ENCODE measurements at regions not wholly inside any gene's neighbourhood (a gene's known extent, or its start where the extent isn't known, plus 50 kb on each side); places are given as distances from the start of the nearest gene placed in this dataset.
A peak's percentile ranks its signal among the peaks of the same experiment; 100 is the strongest.
"Not testable (repeated sequence)": the region's sequence is repeated elsewhere in the genome, so short reads cannot be mapped to it uniquely, and the experiment has no call there.

DNA sequence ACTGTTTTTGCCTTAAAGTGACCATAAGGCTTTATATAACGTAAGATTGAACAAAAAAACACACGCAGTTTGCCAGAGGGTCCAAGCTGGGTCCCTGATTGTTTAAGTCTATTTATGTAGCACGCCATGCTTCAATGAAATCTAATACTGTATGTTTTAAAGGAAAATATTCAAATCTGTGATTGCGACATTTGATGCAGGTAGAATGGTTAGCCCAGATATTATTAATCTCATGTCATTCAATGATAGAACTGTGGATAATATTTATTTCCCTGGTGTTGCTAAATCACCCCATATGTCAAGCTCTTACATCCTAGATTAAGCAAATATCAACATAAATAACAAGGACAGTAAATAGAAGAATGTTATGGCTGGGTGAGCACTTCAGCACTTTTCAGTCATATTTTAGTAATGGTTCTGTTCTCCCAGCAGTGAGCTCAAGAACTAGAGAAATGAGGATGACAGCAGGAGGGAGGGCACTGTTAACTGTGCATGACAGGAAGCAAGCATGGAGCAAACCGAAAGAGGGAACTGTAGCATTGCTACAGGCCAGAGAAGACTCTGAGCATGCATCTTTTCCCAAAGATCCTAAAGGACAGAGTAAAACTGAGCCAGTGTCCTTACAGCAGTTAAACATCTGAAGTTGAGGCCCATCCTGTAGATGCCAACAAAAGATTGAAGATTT, 465.7 kb upstream of the MGAT4C start:
- no peak for DNase-seq

DNA sequence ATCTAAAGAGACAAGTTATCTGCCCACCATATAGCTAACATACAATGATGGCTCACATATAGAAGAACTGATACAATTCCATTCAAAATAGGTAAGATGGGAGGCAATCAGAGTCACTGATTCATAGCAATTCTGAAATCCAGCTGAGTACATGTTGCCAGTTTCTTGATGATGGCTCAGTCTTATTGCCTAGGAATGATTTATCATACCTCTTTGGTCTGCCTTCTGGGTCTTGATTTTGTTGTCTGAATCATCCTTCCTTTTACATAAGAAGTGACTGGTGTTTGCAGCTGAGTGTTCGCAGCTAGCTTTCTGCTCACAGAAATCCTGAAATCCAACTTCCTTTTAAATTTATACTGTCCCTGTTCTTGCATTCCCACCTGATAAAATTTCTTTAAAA, 463.2 kb upstream of the MGAT4C start:
- no peak for DNase-seq

DNA sequence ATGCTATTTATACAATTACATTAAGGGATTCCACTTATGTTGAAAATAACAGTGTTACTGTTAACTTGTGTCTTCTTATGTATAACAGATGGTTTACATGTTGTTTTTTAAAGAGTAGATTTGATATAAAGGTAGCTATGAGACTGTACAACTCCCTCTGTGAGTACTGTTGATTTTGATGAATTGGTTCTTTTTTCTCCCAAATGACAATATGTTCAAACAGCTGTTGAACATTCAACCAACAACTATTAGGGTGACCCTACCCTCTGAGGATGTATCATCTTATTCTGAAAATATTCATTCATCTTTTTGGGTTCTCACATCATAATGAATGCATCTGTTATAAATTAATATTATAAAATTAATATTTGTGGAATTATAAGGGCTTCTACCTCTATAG, 456.9 kb upstream of the MGAT4C start:
- DNase-seq: no peak

DNA sequence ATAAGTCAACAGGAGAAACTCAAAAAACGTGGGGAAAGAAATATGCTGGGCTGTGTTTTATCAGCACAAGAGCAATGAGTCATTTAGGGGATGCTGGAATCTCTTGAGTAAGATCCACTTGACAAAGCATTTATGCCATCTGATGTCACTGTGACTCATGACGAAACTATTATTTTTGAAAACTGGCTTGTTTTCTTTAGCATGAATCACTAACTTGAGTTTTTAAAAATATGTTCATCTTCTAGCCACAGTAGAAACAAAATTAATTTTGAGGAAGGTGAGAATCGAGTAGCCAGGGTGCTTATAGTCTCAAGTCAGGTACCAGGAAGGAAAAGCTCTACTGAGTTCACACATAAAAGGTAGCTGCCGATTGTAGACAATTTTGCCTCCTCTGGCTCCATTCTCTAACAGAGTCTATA, 456.2 kb upstream of the MGAT4C start:
- peak; percentile 36 for DNase-seq

DNA sequence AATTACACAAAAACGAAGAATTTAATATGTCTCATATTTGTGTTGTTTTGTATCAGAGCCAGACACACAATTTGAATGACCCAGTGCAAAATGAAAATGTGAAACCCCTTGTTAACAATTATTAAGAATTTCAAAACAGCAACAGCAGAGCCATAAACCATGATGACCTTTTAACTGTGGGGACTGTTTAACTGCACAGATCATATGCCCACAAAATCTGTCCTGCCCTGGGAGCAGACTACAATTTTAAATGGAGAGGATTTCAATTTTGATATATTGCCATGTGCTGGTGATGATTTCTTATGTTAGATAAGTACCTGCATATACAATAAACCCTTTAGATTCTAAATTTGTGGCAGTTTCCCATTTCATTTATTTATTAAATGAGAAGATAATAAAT, 455.5 kb upstream of the MGAT4C start:
- no peak for DNase-seq

DNA sequence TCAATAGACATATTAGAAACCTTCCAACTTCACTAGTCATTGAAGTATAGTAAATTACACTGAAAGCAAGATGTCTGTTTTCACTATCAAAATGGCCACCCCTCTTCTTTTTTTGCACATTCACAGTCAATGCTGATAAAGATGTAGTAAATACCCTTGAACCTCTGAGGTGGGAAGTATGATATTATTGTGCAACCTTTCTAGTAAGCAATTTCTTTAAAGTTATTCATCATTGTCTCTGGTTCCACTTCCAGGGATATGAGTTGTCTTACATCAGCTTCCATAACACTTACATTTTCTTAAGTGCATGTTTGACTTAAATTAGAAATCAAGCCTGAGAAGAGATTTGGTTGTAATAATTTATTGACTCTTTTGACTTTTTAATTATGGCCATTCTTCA, 453.9 kb upstream of the MGAT4C start:
- DNase-seq: no peak

DNA sequence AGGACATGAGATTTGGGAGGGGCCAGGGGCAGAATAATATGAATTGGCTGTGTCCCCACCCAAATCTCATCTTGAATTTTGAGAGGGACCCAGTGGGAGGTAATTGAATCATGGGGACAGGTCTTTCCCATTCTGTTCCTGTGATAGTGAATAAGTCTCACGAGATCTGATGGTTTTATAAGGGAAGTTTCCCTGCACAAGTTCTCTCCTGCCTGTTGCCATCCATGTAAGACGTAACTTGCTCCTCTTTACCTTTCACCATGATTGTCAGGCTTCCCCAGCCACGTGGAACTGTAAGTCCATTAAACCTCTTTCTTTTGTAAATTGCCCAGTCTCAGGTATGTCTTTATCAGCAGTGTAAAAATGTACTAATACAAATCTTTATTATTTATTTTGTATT, 452.8 kb upstream of the MGAT4C start:
- not testable (repeated sequence) for DNase-seq

DNA sequence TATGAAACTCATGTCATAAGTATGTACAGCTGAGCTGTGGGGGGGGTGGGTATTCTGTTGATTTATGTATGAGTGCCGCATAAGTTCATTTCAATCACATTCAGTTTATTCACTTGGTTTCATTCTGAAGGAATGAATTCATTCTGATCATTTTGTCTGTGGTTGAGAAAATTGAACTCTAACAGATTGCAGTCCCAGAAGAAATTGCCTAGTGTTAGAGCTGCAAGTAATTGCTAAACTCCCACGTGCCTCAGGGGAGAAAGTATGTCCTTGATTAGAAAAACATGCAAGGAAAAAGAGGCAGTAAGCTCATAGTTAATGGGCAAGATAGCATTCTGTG, 442.4 kb upstream of the MGAT4C start:
- DNase-seq: no peak

DNA sequence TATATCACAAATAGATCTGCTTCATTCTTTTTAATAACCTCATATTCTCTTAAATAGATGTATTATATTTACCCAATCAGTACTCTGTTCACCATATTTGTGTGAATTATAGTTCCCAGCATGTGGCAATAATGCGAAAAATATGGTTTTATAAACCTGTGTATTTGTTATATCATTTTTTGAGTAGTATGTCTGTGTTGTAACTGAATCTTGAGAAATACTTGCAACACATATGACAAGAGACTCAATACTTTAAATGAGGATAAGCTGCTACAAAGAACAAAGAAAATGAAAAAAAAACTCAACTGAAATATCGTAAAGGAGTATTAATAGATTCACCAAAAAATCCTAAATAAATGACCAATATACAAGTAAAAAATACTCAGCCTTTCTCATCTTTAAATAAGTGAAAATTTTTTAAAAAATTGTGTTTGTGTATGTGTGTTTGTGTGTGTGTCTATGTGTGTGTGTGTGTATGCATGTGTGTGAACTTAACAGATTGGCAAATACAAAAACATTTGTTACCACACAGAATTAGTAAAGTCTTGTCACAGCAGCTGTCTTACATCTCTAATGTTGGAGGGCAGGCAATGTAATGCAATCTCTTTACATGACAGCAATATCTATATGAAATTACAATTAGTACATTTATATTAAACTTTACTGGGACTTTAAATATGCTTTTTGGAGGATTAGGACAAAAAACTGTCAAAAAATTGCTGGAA, 441.9 kb upstream of the MGAT4C start:
- DNase-seq: no peak

DNA sequence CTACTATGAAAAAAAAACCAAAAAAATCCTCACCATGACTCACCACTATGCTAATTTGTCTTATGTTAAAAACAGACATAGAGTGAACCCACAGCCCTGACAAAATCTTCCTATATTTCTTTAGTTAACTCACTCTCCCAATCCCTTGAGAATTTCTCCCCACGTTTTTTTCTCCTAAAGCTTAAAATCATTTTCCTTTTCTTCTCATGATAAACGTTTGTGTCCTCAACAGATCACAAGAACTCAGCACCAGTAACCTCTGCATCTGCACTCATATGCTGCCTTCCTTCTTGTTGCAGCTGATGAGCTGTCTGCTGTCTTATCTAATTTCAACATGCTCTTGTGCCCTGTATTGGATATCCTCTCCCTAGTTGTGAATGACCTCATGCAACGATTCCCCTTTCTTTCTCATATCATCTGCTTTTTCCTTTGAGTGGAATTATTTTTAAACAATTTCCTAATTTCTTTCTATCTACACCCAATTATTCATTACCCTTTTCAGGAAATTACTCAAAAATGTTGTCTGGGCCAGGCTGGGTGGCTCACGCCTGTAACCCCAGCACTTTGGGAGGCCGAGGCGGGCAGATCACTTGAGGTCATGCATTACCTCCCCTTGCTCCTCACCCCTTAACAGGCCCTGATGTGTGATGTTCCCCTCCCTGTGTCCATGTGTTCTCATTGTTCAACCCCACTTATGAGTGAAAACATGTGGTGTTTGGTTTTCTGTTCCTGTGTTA, 427.5 kb upstream of the MGAT4C start:
- DNase-seq: no peak

DNA sequence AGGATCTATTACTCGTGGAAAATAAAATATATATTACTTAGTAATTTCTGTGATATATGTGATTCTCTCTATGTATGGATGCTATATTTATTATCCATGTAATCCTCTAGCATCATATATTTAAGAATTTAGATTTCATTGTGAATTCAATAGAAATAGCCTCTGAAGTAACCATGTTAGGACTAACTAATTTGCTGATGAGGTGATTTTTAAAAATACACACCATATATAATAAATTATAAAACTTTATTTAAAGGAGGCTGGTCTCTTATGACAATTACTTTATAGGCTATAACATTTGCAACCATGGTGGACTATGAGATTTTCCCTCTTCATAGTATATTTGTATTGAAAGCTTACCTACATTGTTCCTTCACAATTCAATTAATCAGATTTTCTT, 424.9 kb upstream of the MGAT4C start:
- no peak for DNase-seq

DNA sequence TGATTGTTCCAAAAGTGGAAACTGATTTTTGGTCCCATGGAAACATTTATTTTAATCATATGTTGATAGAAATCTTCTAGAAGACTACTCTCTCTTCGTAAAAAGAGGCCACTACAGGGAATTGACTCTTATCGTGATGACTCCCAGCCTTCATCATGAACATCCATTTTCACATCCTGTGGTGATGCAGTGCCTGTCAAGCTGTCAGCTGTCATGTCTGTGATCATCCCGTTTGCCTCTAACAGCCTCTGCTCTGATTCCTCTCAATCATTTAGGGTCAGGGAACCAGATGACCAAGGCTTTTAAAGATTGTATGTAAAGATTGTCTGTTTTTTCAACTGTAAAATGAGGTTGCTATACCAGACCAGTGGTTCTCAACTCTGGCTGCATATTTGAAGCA, 419.0 kb upstream of the MGAT4C start:
- DNase-seq: no peak

DNA sequence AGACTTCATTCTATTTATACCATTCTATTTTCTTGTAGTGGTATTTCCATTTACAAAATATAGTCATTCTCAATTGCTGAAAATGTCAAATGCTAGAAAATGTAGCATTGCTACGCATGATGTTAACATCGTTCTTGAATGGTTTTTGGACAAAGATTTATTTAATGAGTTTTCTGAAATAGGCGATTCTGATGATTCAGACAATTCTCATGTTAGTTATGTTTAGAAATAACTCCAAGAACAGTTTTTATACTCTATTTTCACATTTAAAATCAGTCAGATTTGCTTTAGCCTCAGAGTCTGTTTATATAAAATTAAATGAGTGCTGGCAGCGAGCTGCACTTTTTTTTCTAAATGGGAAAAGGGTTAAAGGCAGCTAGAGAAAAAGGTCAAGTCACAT, 414.8 kb upstream of the MGAT4C start:
- DNase-seq: no peak

DNA sequence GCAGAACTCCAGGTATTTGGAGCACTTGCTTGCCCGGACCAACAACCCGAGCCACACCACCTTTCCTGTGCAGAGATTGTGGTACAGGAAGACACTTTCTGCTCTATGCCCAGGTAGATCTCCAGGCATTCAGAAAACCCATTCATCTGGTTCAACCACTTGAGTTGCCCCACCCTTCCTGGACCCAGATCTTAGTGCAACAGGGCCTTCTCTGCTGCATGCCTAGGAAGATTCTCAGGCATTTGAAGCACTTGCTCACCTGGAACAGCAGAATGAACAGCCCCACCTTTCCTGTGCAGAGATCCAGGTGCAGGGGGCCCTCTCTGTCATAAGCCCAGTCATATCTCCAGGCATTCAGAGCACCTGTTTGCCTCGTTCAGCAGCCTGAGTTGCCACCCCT, 412.8 kb upstream of the MGAT4C start:
- no peak for DNase-seq

DNA sequence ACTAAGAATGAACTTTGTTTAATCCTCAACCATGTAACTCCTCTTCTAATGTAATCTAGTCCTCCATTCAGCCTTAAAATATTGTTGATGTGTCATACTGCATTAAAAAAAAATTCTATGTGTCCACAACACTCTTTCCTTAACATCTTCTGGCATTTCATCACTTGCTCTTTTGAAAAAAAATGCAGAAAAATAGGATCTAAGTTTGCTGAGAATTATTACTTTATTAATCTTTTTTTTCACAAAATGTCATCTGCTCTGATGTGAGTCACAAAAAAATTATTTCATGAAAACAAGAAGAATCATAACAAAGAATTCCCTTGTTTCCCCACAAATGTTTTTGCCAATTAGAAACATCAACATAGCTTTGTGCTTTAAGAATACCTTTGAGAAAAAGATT, 410.1 kb upstream of the MGAT4C start:
- no peak for DNase-seq

DNA sequence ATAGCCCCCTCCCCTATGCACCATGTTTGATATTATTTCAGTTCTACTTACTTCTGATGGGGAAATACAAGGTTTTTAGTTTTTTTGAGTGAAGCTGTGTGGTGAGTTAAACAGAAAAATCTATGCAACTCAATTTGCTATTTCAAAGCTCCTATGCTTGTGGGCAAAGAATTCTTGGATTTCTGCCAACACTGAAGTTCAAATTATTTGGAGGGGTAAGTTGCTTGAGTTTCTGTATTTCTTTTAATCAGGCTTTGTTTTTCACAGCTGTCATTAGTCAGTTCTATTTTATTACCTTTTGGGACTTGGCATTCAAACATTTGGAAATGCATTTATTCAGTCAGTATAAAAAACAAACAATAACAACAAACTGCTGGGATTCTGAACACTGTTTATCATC, 407.5 kb upstream of the MGAT4C start:
- no peak for DNase-seq

DNA sequence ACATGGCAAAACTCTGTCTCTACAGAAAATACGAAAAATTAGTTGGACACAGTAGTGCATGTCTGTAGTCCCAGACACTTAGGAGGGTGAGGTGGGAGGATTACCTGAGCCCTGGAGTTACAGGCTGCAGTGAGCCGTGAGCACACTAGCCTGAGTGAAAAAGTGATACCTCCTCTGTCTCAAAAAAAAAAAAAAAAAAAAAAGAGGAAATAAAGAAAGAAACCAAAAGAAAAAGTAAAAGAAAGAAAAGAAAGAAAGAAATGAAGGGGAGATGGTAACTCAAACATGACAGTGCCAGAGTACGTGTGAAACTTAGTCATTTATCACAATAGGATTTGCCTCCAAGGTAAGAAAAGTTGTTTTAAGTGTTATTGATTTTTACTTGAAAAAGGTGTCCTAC, 407.0 kb upstream of the MGAT4C start:
- DNase-seq: peak; percentile 18

DNA sequence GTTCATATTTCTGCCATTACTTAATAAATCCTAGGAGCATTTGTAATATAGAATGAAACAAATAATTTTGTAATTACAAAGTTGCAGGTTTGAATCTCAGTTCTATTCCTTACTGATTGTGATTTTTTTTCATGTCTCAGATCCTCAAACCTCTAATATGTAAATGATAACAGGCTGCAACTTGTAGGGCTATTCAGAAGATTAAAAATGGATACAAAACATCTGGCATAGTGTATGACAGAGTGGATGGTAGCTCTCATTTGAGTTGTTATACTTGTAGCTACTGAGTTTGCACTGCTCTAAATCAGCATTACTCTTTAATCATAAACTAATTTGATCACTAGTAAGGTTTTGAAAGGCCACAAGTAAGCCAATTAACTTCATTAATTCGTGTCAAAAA, 406.3 kb upstream of the MGAT4C start:
- no peak for DNase-seq

DNA sequence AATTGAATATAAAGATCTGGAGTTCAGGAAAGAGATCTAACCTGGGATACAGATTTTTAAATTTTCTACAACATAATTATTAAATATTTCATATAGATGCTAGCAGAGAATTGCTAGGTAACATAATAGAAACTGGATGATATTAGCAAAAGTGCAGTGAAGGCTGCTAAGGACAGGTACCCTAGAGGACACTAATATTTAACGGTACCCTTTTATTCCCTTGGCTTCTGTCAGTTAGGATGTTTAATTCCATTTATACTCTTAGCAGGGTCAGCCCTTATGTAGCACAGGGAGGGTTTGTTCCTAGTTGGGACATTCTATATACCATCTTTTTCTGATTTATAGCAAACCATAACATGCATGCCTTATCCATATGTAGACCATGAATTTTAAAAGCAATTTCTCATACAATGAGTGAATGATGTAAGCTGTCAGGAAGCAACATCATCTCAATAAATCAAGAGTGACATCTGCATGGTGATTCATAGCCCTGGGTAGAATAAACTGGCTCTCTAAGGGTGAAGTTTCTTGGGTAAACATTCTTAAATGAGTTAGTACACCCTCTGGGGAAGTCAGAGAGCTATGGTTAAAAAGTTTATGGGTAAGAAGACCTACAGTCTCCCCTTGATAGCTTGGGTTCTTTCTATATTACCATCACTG, 404.4 kb upstream of the MGAT4C start:
- DNase-seq: no peak

DNA sequence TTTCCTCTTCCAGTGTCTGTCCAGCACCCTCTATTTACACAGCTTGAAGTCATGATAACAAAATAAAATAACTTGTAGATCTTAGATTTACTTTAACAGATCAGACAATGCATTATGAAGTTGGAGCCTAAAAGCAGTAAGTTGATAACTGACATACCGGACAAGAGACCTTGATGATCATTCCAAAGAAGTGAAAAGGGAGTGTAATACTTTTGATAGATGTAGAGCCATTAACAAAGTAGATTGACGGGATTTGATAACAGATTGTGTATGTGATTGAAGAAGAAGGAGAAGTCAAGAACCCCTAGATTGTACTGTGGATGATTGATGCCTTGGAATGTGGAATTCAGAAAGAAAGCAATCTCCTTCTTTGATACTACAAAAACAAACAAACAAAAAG, 403.8 kb upstream of the MGAT4C start:
- no peak for DNase-seq

DNA sequence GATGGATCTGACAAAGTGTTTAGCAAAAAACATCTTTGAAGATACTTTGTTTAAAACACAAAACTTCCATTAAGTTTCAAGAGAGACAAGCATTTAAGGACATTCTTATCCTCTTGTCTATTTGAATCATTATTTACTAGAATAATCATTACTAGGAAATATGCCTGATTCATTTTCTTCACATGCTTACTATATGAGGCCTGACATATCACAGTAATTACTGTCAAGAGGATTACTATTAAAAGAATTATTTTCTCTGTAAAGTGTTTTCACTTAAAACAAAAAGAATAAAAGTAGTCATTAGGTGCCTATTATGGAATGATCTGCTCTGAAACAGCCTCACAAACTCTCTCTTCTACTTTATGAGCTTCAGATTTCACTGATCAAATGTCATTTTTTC, 402.1 kb upstream of the MGAT4C start:
- no peak for DNase-seq

DNA sequence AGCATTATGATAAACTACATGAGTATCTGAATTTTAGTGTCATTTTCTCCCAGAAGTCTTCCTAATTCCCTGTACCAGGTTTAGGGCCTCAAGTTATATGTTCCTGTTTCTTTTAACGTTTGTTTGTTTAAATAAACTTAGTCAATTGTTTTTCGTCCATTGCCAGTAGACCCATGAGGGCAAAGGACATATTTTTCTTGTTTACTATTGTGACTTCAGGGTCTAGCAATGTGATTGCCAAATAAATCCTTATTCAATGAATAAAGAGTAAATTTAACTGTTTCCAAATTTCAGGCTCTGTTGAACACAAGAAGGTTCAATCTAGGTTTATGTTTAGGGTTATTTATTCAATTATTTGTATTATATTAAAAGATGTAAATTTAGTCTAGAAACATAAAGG, 391.6 kb upstream of the MGAT4C start:
- no peak for DNase-seq

DNA sequence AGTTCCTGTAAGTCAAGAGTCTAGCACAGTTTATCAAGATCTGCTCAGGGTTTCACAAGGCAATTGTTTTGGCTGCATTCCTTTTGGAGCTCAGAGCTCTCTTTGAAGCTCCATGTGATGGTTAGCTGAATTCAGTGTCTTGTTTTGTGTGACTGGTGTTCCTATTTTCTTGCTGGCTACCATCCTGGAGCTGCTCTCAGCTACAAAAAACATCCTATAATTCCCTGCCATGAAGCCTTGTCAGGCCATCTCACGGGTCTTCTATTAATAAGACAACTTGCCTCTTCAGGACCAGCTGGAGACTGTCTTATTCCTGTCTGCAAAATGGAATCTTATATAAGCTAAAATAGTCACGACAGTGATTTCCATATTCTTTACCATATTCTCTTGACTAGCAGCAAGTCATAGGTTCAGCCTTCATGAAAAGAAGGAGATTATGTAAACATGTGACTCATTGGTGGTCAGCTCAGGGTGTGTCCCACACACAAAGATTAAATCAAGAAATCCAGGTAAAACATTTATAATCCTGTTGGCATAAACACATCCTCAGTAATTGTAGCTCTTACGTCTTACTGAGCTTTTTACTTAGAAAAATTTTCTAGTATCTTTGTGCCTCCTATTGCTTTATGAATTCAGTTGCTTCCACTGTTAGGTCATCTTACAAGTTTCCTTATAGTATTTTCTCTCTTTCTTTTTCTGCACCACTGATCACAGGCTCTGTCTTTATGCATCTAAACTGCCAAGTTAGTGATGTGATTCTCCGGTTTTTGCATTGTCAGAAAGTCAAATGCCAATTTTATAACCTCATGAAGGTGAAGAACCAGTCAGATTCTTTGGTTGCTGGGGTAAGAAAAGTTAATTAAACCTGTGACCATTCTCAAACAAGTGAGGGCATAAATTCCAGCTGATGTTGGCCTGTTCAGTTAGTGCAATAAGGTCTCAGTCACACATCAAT, 378.5 kb upstream of the MGAT4C start:
- DNase-seq: no peak

All from inflammatory macrophage treated with lipopolysaccharide for 4 hours (primary cell).